HepG2 (cell line): ENCODE measurements at regions not wholly inside any gene's neighbourhood (a gene's known extent, or its start where the extent isn't known, plus 50 kb on each side); places are given as distances from the start of the nearest gene placed in this dataset.

Experiments used
- ATAC-seq: fragments of 200-7000 bp; cut with Tn5 transposase; 3 replicates; pipeline ENCODE4 v1.9.1; 2020; ENCODE audit warnings: mild to moderate bottlenecking, moderate library complexity
- BruUV-seq: library from RNA; stranded (reverse); fragments of 400-500 nt; replicated peaks from 2 replicates; lab custom pipeline; 2021; lab: Mats Ljungman, UMichigan
- CTCF ChIA-PET: fragments of 300-600 bp; formaldehyde crosslinking; extraction: SDS; loops from one replicate; lab custom pipeline; 2021; ENCODE audit warnings: low total read pairs, inconsistent platforms, low intra/inter-chr PET ratio; lab: Yijun Ruan, JAX
- POLR2A ChIA-PET: fragments of 350-600 bp; sonication (Branson Sonifier 250); formaldehyde crosslinking; loops from one replicate; lab custom pipeline; 2020; ENCODE audit warnings: antibody characterized with exemption, inconsistent platforms; lab: Yijun Ruan, JAX
- DNase-seq: peaks from one replicate; pipeline ENCODE4 v3.0.0-alpha.2; 2015; ENCODE audit warnings: low spot score
- FAIRE-seq: peaks from 3 replicates; lab custom pipeline; 2011; peaks lifted over from hg19 to GRCh38; lab: Jason Lieb, UNC
- H2AFZ ChIP-seq: one replicate; pipeline ENCODE4 v1.6.1; 2011; ENCODE audit warnings: low read length, inconsistent platforms
- H3K27ac ChIP-seq: fragments of 300-600 bp; 3 replicates; pipeline ENCODE4 v1.8.0; 2011; ENCODE audit warnings: mixed run types, mild to moderate bottlenecking, mixed read lengths, low read length, inconsistent platforms; ENCODE audit not compliant: insufficient read depth; ENCODE audit errors: extremely low read length
- H3K27me3 ChIP-seq, 2 experiments: fragments of 200-600 bp in 1 of 2; 2 replicates in 1 of 2; 3 replicates in 1 of 2; pipeline versions ENCODE4 v1.6.0 to v1.8.0; 2011; ENCODE audit warnings: low read length in 2 of 2, mild to moderate bottlenecking in 2 of 2, moderate library complexity in 2 of 2, inconsistent platforms in 1 of 2; ENCODE audit not compliant: insufficient read depth in 2 of 2, control insufficient read depth in 1 of 2
- H3K36me3 ChIP-seq, 2 experiments: fragments of 200-600 bp in 1 of 2; replicated peaks in 1 of 2; 2 replicates in 1 of 2; 3 replicates in 1 of 2; pipeline versions ENCODE4 v1.5.1 to v1.8.0; 2011; ENCODE audit warnings: low read length in 2 of 2, inconsistent platforms in 1 of 2; ENCODE audit not compliant: insufficient read depth in 2 of 2, control insufficient read depth in 1 of 2
- H3K4me1 ChIP-seq: 2 replicates; pipeline ENCODE4 v1.5.1; 2012; ENCODE audit warnings: low read length, inconsistent platforms; ENCODE audit not compliant: insufficient read depth
- H3K4me2 ChIP-seq: 2 replicates; pipeline ENCODE4 v1.6.0; 2011; ENCODE audit warnings: low read depth, low read length, inconsistent platforms
- H3K4me3 ChIP-seq, 3 experiments: fragments of 200-600 bp in 1 of 3; sonication (generic), shearing (Covaris generic) in 1 of 3; replicated peaks in 1 of 3; 2 replicates each; pipeline ENCODE4 v1.5.1; 2011 to 2016; ENCODE audit warnings: low read length in 3 of 3, inconsistent platforms in 2 of 3, low read depth in 2 of 3, mild to moderate bottlenecking in 2 of 3, control low read depth in 1 of 3, mixed read lengths in 1 of 3; ENCODE audit not compliant: insufficient read depth in 1 of 3
- H3K79me2 ChIP-seq: one replicate; pipeline ENCODE4 v1.6.1; 2011; ENCODE audit warnings: low read length, inconsistent platforms; ENCODE audit not compliant: insufficient read depth
- H3K9ac ChIP-seq: 2 replicates; pipeline ENCODE4 v1.6.0; 2011; ENCODE audit warnings: mild to moderate bottlenecking, low read depth, low read length, inconsistent platforms; ENCODE audit not compliant: insufficient read depth
- H3K9me3 ChIP-seq: 2 replicates; pipeline ENCODE4 v1.5.1; 2012; ENCODE audit warnings: mild to moderate bottlenecking, low read length
- H4K20me1 ChIP-seq: 2 replicates; pipeline ENCODE4 v1.6.0; 2011; ENCODE audit warnings: inconsistent platforms, mild to moderate bottlenecking, low read length, moderate library complexity; ENCODE audit not compliant: insufficient read depth
- CEBPB ChIP-seq: IDR thresholded peaks from 2 replicates; pipeline ENCODE4 v1.6.1; 2011; ENCODE audit warnings: low read depth, low read length, improper control_type of control experiment, borderline replicate concordance
- FOXO4 ChIP-seq: sonication (generic); formaldehyde crosslinking; conservative IDR thresholded peaks from 2 replicates; pipeline ENCODE4 v1.8.1; 2023; ENCODE audit warnings: missing genetic modification reagents
- PATZ1 ChIP-seq: sonication (generic); formaldehyde crosslinking; IDR thresholded peaks from 2 replicates; pipeline ENCODE4 v1.4.0; 2020; ENCODE audit warnings: missing genetic modification reagents
- PAXIP1 ChIP-seq: sonication (generic); formaldehyde crosslinking; conservative IDR thresholded peaks from 2 replicates; pipeline ENCODE4 v1.4.0; 2020; ENCODE audit warnings: mild to moderate bottlenecking, missing genetic modification reagents, moderate library complexity
- PRDM4 ChIP-seq: sonication (generic); formaldehyde crosslinking; IDR thresholded peaks from 2 replicates; pipeline ENCODE4 v1.9.0; 2021; ENCODE audit warnings: missing genetic modification reagents, borderline replicate concordance
- SUZ12 ChIP-seq: fragments of 150-350 bp; IDR thresholded peaks from 2 replicates; pipeline ENCODE4 v1.6.1; 2014; ENCODE audit warnings: low read depth, low read length
- ZBTB38 ChIP-seq: sonication (generic); formaldehyde crosslinking; IDR thresholded peaks from 2 replicates; pipeline ENCODE4 v1.5.1; 2020; ENCODE audit warnings: mild to moderate bottlenecking, missing genetic modification reagents
- ZNF33B ChIP-seq: sonication (generic); formaldehyde crosslinking; IDR thresholded peaks from 2 replicates; pipeline ENCODE4 v1.5.1; 2020; ENCODE audit warnings: mild to moderate bottlenecking, missing genetic modification reagents
- WGBS: methylation state at CpG from one replicate; pipeline ENCODE4 v1.1.6; 2017; ENCODE audit warnings: low lambda C conversion rate; 5-methylcytosine and 5-hydroxymethylcytosine counted together
- in situ Hi-C: cut with HindIII; loops from 2 replicates; pipeline ENCODE4 v1.10.0; 2017; ENCODE audit warnings: low pct_unique_long_range_greater_than_20kb; ENCODE audit not compliant: extremely low pct_ligation_motif_present
- intact Hi-C: fragments of 100-400 bp; cut with micrococcal nuclease; formaldehyde crosslinking; loops from one replicate; pipeline ENCODE4 v1.10.0; 2022; ENCODE audit not compliant: unreplicated experiment

GRCh38 chr2:7904319-7904718, 777.5 kb upstream of the ID2 start:
- Histone ChIP-seq H3K4me3 (no peak overlapping the region), H2AFZ (no peak overlapping the region), H3K9ac (no peak overlapping the region), H4K20me1 (no peaks in the 10 kb centered on the region), H3K4me1 (no peaks in the 10 kb centered on the region), H3K79me2 (no peaks in the 10 kb centered on the region), H3K9me3 (no peaks in the 10 kb centered on the region), H3K27ac (no peak overlapping the region), H3K27me3 (no peaks in the 10 kb centered on the region), H3K36me3 (no peaks in the 10 kb centered on the region), H3K4me2 (no peak overlapping the region)
- no TSS peak for BruUV-seq
- ATAC-seq (peak; percentile 44; the same call in 1 of the 3 replicates), DNase-seq (no peak), FAIRE-seq (no peak)
- 40% methylated on average over 3 of the region's 3 CpGs for WGBS
- CTCF ChIA-PET, result no interaction called here
- 0 out of 2 replicates have a peak, but pooled peaks have one; percentile 10 for TF ChIP-seq CEBPB
- no peak for TF ChIP-seq PAXIP1
- intact Hi-C loops, result no loop called here
- POLR2A ChIA-PET, result no interaction called here
- in situ Hi-C loops, result no loop called here

- no TSS peak for BruUV-seq
- ATAC-seq (no peak), DNase-seq (no peak), FAIRE-seq (peak; percentile 8)
- Histone ChIP-seq H3K4me1 (no peaks in the 10 kb centered on the region), H3K9me3 (no peaks in the 10 kb centered on the region), H3K27ac (no peak overlapping the region), H3K79me2 (no peaks in the 10 kb centered on the region), H2AFZ (no peak overlapping the region), H3K4me2 (no peak overlapping the region), H3K4me3 (no peak overlapping the region), H3K36me3 (no peaks in the 10 kb centered on the region), H3K27me3 (no peaks in the 10 kb centered on the region), H4K20me1 (no peaks in the 10 kb centered on the region), H3K9ac (no peak overlapping the region)
- in situ Hi-C loops (no loop called here), intact Hi-C loops (no loop called here)
- 50% methylated on average over 12 of the region's 12 CpGs for WGBS
- ChIA-PET CTCF (no interaction called here), POLR2A (no interaction called here)
- no peak for TF ChIP-seq PRDM4 (CRISPR knock-in tag)
- no peak for TF ChIP-seq PATZ1 (CRISPR knock-in tag)
- no peak for TF ChIP-seq ZBTB38 (CRISPR knock-in tag)
- no peak for TF ChIP-seq SUZ12
- TF ChIP-seq ZNF33B (CRISPR knock-in tag), result no peak
- TF ChIP-seq FOXO4 (CRISPR knock-in tag), result no peak
These were observed 776.1 kb upstream of the ID2 start for GRCh38 chr2:7905756-7906155.
